Activated CD4-positive, CD25-positive, alpha-beta regulatory T cell (primary cell): ENCODE measurements at regions not wholly inside any gene's neighbourhood (a gene's known extent, or its start where the extent isn't known, plus 50 kb on each side); places are given as distances from the start of the nearest gene placed in this dataset.

Source experiments
- DNase-seq, 4 experiments: peaks; one replicate each; lab custom pipeline; 2025; lab: John Stamatoyannopoulos, UW

GRCh38 chr21:16752475-16752857 is 760.4 kb upstream of the CXADR start:
- no peak for DNase-seq

- no peak for DNase-seq
Observed at GRCh38 chr21:16755061-16755460, 757.8 kb upstream of the CXADR start.

- DNase-seq, result no peak
Observed at GRCh38 chr21:16767201-16767600, 745.6 kb upstream of the CXADR start.

GRCh38 chr21:16768096-16768495 is 744.7 kb upstream of the CXADR start:
- DNase-seq, result no peak

GRCh38 chr21:16770266-16770665 is 742.6 kb upstream of the CXADR start:
- DNase-seq, result no peak

GRCh38 chr21:16773206-16773605 is 739.6 kb upstream of the CXADR start:
- DNase-seq, result no peak

GRCh38 chr21:16775076-16775475 is 737.8 kb upstream of the CXADR start:
- no peak for DNase-seq

GRCh38 chr21:16777041-16777720 is 735.7 kb upstream of the CXADR start:
- no peak for DNase-seq

GRCh38 chr21:16788584-16788983 is 724.3 kb upstream of the CXADR start:
- DNase-seq, result no peak

GRCh38 chr21:16789636-16790035 is 723.2 kb upstream of the CXADR start:
- DNase-seq, result no peak

GRCh38 chr21:16792101-16792500 is 720.7 kb upstream of the CXADR start:
- no peak for DNase-seq

- DNase-seq, result no peak
Observed at GRCh38 chr21:16794950-16795349, 717.9 kb upstream of the CXADR start.

- DNase-seq, result no peak
Observed at GRCh38 chr21:16796776-16797175, 716.1 kb upstream of the CXADR start.

GRCh38 chr21:16797540-16797939 is 715.3 kb upstream of the CXADR start:
- no peak for DNase-seq

- DNase-seq, result no peak
Observed at GRCh38 chr21:16797966-16798365, 714.9 kb upstream of the CXADR start.

GRCh38 chr21:16800536-16801275 is 712.1 kb upstream of the CXADR start:
- DNase-seq, result no peak

GRCh38 chr21:16811011-16811410 is 701.8 kb upstream of the CXADR start:
- no peak for DNase-seq

- no peak for DNase-seq
Observed at GRCh38 chr21:16811970-16812369, 700.9 kb upstream of the CXADR start.

- DNase-seq, result no peak
Observed at GRCh38 chr21:16815243-16815642, 697.6 kb upstream of the CXADR start.

- DNase-seq, result no peak
Observed at GRCh38 chr21:16821588-16821987, 691.3 kb upstream of the CXADR start.

GRCh38 chr21:16829532-16829931 is 683.3 kb upstream of the CXADR start:
- no peak for DNase-seq

- no peak for DNase-seq
Observed at GRCh38 chr21:16832791-16833190, 680.1 kb upstream of the CXADR start.

- DNase-seq, result no peak
Observed at GRCh38 chr21:16834791-16835190, 678.1 kb upstream of the CXADR start.

GRCh38 chr21:16837321-16837720 is 675.5 kb upstream of the CXADR start:
- DNase-seq, result no peak
